HG03095 (cell line): ENCODE measurements at regions not wholly inside any gene's neighbourhood (a gene's known extent, or its start where the extent isn't known, plus 50 kb on each side); places are given as distances from the start of the nearest gene placed in this dataset.
"Not testable (repeated sequence)": the region's sequence is repeated elsewhere in the genome, so short reads cannot be mapped to it uniquely, and the experiment has no call there.

Source experiments
- ATAC-seq: cut with Tn5 transposase; IDR thresholded peaks from one replicate; pipeline ENCODE4 v1.9.1; 2021; ENCODE audit warnings: moderate library complexity; ENCODE audit not compliant: unreplicated experiment

DNA sequence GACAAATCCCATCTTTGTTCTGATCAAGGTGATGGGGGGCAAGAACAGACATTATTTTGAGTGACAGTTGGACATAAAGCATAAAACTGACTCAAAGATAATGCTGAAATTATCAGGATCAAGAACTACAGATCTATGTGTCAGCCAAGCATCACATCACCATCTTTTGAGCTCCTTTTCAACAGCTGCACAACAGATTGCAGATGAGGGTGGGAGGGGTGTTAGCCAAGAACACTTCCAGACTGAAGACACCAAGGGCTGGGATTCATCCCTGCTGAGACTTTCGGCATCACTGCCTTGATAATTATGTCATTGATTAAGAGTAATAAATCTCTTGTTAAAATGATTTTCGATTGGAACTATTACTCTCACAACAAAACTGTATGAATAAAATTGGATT, 191.5 kb upstream of the NETO1 start:
- no peak for ATAC-seq

DNA sequence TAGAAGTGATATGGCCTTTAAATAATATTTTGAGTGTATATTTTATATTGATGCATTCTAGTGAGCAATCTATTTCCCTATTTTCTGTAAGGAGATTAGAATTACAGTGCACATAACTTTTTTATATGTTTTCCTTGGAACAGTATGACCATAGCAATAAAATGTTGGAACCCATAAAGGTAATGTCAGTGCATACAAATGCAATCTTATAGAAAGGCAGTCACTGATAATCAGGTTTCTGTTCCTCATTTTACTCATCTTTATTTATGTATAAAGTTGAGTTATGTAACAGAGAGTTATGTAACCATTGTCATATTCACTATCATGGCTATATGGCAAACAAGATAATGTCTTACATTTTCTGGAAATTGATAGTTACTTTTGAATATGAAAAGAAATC, 179.9 kb upstream of the NETO1 start:
- no peak for ATAC-seq

DNA sequence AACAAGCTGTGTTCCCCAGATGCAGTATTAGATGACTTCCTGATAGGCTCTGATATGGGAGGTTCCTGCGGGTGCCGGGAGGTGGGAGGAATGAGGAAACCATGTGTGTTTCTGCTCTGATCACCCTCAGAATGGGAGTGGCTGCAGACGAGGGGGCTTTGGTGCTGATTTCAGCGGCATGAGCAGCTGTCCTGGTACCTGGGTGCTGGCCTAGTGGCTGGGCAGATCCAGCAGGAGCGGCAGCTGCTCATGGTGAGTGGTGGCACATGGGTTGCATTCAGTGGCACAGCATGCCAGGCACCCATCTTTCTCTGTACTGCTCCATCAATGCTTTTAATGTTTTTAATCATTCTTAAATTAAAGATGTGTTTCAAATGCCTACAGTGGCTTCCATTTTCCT, 177.2 kb upstream of the NETO1 start:
- no peak for ATAC-seq

DNA sequence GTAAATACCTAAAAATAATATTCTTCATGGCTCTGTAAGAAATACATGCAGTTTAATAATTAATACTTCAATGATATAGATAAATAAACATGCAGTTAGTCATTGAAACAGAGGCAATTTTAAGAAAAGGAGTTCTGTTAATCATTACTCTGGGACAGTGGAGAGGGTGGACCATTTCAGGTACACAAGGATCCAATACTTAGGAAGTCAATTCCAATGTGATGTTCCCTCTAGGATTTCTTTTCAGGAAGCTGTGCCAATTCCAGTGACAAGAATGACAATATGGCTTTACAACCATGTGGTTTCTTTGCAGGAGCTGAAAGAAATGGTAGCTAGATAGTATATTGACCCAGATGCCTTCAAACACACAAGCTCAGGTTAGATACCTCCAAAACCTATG, 175.8 kb upstream of the NETO1 start:
- no peak for ATAC-seq

DNA sequence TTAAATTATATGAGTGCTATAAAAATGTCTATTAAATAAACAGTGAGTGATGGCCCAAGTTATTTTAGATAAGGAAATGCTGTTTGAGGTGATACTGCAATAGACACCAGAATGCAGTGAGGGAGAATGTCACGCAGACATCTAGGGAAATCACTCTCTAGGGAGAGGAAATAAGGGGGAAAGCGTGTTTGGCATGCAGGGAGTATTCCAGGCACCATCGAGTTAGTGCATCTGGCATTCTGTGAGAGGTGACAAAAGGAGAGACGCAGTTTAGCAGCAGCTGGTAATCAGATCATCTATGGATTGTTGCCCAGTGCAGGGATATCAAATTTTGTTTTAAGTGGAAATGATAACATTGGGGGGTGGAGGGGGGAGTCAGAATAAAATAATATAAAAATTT, 175.4 kb upstream of the NETO1 start:
- ATAC-seq: no peak

DNA sequence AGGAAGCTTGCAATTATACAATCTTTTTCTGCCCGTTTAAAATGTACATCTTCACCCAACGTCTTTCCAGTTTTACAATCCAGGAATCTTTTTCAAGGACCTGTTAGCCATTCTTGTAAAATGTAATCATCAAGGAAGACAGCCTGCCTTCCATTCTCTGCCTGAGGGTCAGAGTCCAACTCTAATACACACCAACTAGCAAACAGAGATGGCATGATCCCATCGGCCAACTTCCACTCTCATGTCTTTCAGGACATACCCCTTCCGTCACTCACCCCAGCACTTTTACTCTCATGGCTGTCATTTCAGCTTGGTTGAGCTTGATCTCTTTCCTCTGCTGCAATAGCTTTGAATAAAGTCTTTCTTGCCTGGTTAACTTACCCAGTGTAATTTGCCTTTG, 172.5 kb upstream of the NETO1 start:
- ATAC-seq: no peak

DNA sequence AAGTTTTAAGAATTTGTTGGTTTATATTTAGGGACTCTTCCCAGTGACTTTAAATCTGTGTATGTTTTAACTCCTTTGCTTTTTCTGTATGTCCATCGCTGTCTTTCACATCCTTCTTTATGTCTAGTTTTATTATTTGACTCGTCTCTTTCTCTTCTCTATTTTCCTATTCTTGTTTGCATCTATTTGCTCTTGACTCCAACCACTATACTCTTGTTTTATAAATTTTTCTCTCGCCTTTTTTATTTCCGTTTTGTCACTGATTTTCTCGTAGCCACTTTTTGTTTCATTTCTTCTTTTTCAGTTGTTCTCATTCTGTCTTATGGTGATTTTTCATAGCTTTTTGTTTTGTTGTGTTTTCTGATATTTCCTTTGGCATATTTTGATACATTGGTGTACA, 170.5 kb upstream of the NETO1 start:
- no peak for ATAC-seq

DNA sequence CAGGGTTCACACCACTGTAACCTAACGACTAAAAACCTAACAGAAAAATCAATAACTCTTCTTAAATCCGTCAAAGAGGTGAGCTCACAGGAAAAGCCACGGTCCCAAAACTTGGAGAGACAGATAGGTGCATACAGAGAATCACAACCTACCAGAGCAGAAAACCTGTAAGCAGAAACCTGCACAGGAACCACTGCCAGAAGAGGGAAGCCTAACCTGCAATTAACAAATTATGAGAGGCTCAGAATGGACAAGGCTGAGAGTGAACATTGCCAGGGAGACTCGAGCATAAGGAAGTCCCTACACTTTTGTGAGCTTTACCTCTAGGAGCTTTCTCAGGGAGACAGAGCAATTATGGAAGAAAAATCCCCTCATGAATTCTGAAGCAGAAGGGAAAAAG, 156.2 kb upstream of the NETO1 start:
- no peak for ATAC-seq

DNA sequence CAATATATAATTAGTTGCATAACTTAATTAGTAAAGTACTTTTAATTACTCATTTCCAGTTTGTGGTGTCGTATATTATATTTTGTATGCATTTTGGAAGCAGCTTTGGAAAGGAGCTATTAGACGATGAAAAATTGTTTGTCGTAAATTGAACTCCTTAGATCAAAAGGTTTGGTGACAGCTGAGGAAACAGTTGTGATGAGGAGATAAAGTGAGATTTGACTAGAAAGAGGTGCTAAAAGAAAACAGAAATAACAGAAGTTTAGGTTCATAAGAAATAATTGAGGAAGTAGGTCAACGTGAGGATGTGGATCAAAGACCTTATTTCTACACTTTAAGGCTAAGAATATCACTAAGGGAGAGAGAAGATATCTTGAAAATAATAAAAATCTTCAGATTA, 141.9 kb upstream of the NETO1 start:
- no peak for ATAC-seq

DNA sequence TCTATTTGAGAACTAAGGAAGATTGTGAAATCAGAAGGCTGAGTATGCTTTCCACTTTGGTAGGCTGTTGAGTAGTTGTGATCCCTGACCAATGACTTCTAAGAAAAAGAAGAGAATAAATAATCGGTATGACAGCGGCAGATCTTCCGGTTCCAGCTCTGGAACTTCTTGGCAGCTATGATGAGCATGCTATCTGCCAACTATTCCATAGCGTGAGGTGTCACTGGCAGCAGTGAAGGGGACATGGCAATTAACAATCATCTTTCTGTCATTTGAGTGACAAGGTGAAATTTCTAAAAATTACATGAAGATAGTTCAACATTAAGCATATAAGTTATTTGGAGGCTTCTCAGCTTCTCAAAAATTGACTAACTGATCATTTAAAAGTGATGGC, 140.1 kb upstream of the NETO1 start:
- no peak for ATAC-seq

DNA sequence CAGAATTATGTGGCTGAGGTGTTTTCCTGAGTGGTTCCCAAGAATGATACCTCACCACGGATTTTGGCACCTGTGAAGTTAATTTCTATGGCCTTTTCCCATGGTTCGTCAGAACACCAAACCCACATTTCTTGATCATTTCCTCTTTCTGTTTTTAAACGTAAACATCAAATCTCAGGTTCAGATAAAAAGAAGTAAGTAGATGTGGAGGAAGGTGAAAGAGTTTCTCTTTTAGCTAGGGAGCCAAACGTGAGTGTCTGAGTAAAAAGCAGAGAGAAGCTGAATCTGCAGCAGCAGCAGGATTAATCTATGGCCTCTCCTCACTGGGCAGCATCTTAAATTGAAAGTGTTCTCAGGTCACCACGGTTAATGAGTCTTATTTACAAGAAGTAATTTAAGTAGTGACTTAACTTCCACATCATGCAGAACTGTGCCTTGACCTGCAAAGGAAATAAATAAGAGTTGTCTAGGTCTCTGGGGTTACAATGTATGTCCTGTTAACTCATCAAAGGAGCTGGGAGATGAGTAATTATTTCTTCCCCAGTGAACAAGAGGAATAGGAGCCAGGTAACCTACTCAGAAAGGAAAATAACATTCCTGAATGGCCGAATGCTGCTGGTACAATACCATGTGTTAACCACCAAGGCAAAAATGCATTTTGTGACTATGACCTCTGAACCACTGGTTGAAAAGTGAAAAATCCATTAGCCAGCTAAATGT, 139.6 kb upstream of the NETO1 start:
- ATAC-seq: no peak

DNA sequence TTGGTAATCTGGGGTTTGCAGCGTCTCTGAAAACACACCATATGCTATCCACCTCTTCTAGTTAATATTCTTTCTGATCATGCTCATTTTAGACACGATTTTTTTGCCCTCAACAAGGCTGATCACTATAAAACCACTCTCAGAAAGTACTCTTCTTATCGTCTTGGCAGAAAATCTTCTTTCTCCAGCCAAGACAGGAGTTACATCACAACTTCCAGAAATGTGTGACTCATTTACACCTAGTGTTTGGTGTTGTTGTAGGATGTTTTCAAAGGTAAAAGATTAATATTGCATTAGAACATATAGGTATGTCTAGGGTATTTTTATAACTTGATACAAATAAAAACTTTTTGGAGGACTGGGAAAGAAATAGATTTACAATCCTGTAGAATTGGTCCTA, 138.5 kb upstream of the NETO1 start:
- no peak for ATAC-seq

DNA sequence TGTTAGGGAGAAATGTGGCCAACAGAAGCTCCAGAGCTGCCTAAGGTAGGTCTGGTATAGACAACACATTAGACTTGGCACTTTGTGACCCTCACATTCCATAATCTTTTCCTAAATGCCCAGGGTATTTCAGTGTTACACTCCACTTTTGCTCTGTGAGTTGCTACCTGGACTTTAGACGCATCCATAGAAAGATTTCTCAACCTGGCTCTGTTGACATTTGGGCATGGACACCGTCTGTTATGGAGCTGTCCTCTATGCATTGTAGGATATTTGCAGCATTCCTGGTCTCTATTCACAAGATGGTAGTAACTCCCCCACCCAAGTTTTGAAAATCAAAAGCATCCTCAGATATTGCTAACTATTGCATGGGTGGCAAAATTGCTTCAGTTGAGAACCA, 136.5 kb upstream of the NETO1 start:
- no peak for ATAC-seq

DNA sequence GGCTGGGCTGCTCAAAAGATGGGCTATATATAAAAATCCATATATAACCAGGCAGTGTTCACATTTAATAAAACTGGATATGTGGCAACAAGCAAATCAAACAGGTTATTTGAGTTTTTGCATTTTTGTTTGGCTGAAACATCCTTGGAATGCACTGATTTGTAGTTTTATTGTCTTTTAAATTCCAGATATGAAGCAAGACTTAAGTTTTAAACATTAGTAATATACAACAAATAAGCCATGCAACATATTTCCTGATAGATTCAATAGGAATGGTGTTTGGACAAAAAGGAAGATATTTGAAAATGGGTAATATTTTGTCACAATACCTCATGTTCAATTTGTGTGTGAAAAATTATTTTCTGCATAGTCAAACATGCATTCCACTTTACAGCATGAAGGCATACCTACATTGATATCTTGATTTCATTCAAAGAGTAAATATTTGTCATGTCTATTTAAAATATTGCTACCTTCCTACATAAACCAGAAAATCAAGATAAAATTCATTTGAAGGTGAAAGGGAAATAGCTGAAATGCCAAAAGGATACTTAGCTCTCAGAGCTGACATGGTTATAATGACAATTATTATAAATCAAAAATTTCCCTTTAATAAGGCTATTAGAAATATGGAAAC, 132.3 kb upstream of the NETO1 start:
- no peak for ATAC-seq

DNA sequence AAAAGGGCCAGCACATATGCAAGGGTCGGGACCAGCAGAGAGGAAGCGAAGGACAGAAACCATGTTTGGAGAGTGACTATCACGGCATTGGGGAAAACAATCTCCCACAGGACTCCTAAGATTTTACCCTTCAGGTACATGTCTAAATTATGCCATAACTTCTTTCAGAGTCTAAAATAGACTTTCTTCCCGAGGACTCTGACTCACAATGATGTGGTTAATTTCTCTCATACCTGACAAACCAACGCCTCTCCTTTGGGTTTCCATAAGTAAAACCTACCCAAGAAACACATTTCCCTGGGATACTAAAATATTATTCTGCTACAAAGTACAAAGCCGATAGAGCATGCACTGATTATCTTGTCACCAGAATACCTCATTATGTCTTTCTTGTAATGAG, 127.8 kb upstream of the NETO1 start:
- ATAC-seq: no peak

DNA sequence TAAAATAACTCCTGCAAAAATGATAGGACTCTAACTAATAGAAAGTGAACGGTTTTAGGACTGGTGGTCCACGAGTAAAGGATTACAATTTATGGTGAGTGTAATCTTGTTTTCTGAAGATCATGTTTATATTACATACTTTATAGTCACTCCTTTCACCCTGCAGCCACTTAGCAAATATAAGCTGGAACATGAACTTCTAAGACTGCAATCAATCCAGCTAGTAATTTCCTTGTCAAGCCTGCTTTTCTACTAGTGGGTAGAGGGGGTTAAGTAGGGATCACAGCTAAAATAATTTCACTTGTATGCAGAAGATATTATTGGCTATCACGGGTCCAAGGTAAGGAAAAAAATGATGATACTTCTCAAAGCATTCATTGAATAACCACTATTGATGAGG, 125.5 kb upstream of the NETO1 start:
- ATAC-seq: no peak

DNA sequence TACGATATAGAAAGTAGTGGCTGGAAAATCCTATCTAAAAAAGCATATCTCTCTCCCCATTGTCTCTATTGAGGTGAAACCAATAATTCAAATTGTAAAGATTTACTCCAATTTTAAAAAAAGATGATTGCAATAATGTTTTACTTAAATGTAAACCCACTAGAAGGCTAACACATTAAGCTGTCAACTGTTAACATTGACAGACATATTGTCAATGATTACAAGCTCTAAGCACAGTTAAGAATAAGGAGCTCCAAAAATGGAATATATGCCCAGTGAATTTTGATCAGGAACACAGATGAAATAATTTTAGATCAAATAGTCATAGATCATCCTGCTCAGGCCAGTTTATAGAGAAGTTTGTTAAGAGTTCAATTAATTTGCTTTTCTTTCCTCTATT, 123.6 kb upstream of the NETO1 start:
- no peak for ATAC-seq

DNA sequence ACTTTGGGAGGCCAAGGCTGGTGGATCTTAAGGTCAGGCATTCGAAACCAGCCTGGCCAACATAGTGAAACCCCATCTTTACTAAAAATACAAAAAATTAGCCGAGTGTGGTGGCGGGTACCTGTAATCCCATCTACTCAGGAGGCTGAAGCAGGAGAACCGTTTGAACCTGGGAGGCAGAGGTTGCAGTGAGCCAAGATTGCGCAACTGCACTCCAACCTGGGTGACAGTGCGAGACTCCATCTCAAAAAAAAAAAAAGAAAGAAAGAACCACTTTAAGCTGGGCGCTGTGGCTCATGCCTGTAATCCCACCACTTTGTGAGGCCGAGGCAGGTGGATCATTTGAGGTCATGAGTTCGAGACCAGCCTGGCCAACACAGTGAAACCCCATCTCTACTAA, 119.8 kb upstream of the NETO1 start:
- ATAC-seq: not testable (repeated sequence)

DNA sequence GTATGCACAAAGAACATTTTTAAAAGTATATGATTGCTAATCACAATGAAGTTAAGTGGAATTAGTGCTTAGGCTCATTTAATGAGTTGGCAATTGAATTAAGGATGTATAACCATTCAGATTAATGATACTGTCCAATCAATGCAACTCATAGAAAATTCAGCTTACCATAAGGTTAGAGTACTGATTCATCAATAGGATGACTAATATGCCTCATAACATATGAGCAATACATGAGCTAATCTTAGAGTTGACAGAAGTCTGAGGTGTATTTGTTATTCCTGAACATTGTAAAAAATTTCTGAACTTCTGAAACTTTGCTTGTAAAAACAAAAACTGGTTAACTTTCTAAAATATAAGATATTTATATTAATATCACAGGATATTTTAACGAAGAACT, 118.3 kb upstream of the NETO1 start:
- no peak for ATAC-seq

DNA sequence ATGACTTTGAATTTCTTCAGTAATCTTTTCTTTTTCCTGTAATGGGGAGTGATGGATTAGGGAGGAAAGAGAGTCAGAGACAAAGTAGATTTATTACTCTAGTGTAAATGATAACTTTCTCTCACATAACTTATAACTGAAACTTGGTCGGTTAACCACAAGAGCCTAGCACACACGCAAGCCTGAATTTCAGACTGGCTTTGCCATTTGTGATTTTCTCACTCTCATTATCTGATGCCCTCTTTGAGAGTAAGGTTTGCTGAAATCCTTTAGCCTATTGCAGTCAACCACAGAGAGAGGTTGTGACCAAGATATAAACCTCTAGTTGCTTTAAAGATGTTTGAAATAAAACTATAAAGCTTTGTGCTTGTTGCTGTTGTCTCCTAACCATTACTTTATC, 117.9 kb upstream of the NETO1 start:
- no peak for ATAC-seq

DNA sequence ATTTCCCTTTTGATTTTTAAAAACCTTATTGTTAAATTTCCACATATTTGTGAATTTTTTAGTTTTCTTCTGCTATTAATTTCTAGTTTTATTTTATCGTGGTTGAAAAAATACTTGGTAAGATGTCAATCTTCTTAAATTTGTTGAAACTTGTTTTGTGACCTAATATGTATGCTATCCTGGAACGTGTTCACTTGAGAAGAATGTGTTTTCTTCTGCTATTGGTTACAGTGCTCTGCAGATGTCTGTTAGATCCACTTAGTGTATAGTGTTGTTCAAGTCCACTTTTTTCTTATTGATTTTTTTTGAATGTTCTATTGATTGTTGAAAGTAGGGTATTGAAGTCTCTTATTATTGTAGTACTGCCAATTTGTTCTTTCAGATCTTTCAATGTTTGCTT, 116.5 kb upstream of the NETO1 start:
- ATAC-seq: no peak

DNA sequence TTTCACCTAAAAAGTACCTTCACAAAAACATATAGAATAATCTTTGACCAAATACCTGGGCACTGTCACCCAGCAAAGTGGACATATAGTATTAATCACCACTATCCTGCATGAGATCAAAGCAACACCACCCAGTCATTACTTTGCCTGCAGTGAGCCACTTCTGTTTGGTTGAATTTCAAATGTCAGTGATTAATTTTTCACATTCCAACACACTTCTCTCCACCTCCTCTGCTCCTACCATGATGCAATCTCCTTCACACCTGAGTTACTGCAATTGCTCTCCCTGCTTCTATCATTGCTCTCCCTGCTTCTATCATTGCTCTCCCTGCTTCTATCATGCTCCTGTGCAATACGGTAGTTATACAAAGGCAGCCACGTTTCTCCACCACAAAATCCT, 106.1 kb upstream of the NETO1 start:
- no peak for ATAC-seq

DNA sequence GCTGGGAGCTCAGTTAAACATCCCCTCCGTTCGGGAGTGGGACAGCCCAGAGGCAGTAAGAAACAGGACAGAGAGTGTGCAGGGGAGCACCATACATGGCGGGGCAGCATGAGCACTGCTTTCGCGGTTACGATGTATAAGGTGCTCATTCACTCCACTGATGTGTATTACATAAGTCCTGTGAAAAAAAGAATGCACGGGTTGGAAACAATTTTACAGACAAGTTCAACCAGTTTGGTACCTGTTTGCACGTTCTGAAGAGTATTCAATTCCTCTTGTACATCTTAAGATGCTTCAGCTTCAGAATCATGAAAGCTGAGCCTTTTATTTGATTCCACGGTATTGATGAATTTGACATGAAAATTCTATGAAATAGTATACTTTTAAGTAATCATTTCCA, 97.8 kb upstream of the NETO1 start:
- ATAC-seq: no peak
